HG03025 (cell line): ENCODE measurements at regions not wholly inside any gene's neighbourhood (a gene's known extent, or its start where the extent isn't known, plus 50 kb on each side); places are given as distances from the start of the nearest gene placed in this dataset.

Experiments used
- ATAC-seq: cut with Tn5 transposase; IDR thresholded peaks from one replicate; pipeline ENCODE4 v1.9.1; 2021; ENCODE audit warnings: mild to moderate bottlenecking, moderate library complexity; ENCODE audit not compliant: unreplicated experiment, low FRiP score

DNA sequence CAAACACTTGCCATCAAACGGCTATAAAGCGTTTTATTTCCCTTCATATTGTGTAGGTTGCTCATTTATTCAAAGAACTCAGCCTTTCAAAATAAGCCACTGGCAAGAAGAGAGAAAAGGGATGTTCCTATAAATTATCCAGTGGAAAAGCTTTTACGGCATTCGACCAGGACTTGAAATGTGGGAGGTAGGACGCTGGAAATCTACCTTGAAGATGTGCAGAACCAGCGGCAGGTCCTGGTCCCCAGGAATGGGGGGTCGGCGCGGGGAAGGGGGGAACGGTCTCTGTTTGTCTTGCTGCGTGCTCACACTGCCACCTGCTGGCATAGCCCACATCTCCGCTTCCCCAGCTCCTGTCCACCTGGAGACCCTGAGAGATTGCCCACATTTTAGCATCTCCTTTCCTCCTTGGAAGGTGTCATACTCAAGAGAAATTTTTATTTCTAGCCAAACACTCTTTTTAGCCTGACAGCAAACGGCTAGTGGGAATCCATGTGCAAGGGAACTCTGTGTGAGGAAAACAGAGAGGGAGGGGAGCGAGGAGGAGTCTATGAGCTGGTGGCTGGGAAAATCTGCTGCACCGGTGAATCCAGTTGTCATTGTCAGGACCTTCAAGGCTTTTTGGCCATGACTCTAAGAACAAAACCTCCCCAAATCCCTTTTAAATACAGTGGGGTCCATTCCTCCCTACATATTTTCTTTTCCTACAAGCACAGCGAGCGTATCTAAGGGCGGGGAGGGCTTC, 349.0 kb upstream of the PKDCC start:
- ATAC-seq: no peak

DNA sequence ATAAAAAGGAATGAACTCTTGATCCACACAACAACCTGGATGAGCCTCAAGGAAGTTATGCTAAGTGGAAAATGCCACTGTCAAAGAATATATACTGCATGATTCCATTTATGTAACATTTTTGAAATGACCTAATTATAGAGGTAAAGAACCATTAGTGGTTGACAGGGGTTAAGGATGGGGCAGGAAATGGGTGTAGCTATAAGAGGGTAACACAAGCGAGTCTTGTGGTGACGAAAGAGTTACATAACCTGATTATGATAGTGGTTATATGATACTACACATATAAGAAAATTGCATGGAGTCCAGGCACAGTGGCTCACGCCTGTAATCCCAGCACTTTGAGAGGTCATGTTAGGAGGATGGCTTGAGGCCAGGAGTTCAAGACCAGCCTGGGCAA, 346.6 kb upstream of the PKDCC start:
- no peak for ATAC-seq

DNA sequence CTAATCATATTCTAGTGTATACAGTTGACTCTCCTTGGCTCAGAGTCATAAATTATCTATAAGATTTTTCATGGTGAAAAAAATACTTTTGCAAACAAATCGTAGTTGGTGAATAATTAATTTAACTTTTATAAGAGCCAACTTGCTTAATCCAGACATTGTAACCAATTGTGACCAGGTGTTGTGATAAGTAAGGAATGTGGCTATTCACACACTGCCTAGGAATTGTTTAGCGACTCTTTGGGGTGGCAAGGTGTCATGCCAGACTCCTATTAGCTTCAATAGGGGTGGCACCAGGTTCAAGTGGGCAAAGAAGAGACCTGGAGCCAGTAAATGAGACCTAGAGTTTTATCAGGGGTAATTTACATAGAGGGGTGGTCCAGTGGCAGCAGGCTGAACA, 344.7 kb upstream of the PKDCC start:
- ATAC-seq: no peak

DNA sequence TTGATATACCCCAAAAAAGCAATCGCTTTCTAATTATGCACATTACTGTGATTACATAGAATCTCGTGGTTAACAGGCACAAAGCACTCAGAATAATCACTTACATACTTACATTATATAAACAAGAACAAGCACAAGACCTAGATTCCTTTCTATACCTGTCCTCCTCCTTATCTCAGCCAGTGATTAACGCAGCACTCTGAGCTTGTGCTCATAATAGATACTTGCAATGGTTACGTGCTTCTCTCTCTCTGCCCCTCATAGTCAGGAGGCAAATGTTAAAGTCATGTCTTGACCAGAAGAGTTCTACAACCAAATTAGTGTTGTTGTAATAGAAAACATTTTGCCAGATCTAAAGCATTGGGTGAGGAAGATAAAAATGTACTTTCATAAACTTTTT, 342.2 kb upstream of the PKDCC start:
- no peak for ATAC-seq

DNA sequence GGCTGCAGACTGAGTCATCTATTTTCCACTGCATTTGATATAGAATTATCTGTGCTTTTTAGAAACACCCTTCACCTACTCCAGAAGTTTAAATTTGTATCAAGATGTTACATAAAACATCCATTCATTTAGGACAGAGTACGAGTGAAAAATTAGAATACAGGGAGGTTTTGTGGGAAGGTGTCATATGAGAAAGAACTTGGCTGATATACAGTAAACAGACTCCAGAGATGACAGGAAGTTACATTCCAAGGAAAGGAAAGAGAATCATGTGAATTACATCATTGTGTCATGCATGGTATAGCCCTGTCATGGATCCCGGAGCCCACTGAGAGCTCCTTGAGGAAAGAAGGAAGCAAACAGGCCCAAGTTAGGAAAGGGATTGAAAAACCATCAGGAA, 341.5 kb upstream of the PKDCC start:
- ATAC-seq: no peak

DNA sequence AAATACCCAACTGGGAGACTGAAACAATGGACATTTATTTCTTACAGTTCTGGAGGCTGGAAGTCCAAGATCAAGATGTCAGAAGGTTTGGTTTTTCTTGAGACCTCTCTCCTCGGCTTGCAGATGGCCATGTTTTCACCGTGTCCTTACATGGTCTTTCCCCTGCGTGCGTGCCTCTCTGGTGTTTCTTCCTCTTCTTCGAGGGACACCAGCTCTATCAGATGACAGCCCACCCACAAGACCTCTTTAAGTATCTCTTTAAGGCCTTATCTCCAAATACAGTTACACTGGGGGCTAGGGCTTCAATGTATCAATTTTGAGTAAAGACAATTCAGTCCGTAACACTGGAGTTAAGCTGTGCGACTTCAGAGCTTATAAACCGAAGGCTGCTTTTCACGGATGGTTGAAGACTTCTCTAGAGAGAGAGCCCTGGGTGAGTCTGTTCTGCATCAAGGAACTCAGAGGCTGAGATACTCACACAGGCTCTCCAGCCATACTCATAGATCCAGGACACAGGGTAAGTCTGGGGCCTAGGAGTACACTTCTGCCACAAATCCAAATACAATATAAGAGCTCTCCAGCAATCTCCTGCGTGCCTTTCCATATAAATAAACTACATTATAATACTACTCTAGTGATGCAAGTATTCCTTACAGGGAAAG, 339.9 kb upstream of the PKDCC start:
- no peak for ATAC-seq

DNA sequence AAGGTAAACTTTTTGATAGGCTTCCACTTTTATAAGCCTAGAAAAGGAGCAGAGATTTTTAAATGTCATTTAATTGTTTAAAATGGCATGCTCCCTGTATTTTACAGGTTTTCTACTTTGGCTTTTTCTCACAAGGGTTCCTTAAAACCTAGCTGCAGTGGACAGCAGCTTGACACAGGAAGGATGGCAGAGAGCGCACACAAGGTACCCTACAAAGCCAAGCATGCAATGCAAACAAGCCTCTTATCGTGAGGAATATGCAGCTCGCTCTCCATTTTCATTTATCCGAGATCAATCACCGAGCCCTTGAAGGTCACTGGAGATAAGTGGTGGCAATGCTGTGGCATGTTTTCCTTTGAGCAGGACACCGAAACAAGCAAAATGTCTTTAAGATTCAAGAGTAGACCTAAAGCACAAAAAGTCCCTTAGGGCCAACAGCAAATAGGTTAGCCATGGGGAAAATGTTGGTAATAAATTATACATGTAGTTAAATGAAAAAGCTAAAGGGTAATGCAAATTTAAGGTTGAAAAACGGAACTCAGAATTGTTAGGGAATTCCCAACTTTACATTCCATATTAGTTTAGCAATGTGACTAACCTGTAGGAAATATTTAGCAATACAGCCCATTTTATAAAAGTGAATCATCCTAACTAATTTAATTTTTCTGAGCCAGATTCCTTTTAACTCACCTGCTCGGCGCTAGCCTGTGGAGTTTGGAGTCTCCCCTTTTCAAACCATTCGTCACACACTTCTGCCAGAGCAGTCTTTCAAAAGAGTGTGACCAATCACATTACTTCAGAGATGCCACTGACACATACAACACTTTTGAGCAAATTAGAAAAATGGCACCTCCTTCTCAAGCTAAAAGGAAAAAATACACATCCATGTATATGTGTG, 337.9 kb upstream of the PKDCC start:
- ATAC-seq: no peak

DNA sequence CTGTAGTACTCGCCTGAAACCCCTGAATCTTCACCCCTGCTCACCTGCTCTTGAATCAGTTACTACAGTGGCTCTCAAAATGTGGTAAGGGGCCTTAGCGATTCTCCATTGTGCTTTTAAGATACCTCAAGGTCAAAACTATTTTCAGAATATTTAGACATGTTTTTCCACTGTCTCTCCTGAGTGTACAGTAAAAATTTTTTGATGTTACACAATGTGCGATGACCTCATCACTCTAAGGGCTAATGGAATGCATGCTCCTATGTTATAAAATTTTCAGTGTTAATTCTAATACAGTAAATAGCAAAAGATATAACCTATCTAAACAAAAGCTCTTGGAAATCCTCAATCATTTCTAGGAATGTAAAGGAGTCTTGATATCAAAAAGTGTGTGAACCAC, 336.9 kb upstream of the PKDCC start:
- ATAC-seq: no peak

DNA sequence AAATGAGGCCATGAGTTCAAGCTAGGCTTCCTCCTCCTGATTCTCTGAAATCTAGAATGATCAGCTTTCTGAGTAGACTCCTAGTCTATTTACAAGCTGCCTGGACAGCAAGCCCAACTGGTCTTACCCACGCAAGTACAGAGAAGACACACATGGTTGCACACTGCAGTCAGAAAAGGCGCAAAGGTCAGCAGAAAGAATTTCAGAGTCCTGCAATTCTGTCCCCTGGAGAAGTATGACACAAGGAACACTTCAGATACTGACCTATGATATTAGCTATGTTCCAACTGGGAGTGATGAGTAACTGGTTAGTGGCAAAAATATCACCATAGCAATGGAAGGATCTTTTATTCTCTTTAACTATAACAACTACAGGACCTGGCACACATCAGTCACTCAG, 336.1 kb upstream of the PKDCC start:
- ATAC-seq: no peak

DNA sequence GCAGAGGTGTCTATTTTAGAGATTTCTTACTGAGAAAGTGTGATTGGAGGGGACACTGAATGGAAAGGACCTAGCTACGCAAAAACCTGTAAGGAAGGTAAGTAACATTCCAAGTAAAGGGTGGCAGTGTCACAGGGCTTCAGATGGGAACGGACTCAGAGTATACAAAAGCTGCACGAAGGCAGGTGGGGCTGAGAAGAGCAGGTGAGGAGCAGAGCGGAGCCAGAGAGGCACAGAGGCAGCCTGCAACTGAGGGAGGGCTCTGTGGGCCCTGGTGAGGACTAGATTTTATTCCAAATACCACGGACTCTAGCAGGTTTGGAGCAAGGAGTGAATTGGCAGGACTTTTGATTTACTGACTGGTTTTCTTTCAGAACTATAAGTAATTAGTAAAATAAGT, 331.3 kb upstream of the PKDCC start:
- no peak for ATAC-seq

DNA sequence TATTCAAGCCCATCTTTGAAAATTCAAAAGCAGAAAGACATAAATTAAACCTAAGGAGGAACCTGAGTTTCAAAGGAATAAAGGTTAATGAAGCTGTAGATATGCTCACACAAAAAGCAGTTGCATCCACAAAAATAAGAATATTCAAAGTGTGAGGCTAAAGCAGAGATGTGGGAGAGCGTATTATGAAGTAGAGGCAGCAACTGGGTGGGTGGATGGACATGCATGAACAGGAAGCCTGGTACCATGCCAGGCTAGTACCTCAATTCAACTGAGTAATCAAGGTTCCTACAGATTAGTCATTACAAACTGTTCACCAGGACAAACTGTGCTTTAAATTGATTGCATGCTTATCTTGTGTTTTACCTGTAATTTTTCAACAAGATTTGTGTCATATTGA, 330.0 kb upstream of the PKDCC start:
- ATAC-seq: no peak

DNA sequence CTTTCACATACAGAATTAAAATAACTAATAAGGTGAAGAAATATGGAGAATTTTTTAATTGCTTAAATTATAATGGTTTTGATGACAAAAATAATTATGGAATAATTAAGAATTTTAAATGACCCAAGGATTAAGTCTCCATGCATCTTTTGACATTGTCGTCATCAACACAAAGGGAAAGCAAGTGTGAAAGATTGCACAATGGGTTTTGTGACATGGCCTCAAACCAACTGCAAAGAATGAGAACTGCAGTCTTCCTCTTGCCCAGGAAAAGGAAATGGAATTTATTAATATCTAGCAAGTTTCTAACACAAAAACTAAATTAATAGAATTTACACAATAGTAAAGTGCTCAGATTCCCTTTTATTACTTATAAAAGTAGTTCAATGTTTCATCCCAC, 329.1 kb upstream of the PKDCC start:
- no peak for ATAC-seq

DNA sequence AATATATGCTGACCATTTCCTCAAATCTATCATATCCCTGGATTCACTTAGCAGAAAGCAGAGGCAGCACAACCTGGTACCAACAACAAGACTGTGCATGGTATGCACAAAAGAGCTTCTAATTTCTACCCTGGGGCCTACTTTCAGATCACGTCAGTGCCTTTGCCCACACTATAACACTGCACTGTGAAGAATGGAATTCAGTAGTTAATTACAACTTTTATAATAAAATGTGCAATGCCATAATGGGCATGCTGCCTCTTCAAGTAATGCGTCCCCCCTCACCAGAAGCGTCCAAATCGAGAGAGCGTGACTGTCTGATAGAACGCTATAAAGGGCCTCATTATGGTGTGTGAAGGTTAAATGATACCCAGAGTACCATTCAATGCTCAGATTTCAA, 328.1 kb upstream of the PKDCC start:
- no peak for ATAC-seq

DNA sequence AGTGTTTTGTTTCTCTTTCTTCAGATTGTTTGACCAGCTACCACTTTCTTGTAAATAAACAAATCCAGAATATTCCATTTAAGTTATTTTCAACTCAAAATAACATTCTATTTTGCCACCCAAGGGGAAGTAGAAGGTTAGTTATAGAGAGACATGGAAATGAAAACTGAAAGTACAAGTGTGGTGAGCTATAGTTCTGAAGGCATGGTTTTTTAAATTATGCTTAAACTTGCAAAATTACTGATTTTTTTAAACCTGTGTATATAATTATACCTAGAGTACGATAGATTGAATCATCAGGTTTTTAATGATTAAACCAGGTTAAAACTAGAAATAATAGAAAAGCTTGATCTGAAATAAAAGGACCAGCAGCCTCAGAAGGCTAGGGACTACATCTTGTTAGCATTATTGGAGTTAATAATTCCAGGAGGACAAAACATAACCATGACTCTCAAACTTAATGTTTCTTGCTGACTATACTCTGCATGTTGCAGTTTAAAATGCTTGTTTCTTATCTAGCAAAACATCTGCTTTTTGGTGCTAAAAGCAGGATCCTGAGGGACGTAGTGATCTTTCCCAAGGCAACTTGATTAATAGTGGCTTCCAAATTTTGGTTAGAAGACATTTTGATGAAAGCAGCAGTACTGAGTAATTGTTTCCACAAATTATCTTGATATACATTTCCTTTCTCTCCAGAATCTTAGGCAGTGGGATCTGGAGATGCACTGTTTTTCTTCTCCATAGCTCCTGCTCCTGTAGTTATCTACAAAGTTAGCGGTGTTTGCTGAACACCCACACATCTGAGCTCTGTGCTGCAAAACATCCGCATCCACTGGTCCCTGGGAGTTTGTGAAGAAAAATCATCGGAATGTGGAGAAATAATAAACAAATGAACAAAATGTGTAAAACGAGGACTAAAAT, 327.2 kb upstream of the PKDCC start:
- peak; percentile 55 for ATAC-seq

DNA sequence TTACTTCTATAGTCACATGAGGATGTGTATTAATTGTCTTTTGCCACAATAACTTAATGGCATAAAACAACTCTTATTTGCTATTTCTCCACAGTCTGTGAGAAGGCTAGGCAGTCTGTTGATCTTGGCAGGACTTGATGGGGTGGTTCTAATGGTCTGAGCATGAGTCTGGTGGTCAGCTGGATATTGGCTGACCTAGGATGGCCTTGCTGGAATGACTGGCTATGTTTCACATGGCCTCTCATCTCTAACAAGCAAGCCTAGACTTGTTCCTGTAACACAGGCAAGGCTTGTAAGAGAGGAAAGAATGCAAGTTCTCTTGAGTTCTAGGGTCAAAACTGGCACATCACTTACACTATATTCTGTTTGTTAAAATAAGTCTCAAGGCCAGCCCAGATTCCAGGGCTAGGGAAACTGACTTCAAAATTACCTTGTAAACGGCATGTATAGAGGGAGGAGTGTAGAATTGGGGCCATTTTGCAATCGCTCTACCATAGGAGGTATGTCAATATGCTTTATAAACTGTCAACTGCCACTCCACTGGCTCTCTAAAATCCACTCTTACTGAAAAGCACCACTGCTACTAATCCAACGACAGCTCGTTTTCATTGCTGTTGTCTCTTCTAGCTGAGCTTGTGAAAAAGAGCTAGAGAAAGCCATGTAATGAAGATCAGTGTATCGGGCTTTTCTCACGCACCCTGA, 325.0 kb upstream of the PKDCC start:
- ATAC-seq: no peak

DNA sequence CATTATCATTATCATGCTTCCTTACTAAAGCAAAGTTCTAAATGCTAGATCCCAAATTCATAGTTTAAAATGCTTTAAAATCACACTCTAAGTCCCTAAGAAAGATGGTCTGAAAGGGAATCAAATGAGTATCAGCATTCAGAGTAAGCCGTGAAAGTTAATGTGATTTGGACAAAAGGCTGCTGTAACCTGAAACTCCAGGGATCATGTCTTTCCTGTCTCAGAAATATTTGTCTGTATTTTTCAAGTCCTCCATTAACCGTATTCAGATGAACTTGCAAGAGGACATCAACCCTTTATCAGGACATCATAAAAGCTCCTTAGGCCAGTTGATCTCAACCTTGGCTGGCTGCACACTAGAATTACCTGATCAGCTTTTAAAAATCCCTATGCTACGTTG, 324.3 kb upstream of the PKDCC start:
- ATAC-seq: no peak

DNA sequence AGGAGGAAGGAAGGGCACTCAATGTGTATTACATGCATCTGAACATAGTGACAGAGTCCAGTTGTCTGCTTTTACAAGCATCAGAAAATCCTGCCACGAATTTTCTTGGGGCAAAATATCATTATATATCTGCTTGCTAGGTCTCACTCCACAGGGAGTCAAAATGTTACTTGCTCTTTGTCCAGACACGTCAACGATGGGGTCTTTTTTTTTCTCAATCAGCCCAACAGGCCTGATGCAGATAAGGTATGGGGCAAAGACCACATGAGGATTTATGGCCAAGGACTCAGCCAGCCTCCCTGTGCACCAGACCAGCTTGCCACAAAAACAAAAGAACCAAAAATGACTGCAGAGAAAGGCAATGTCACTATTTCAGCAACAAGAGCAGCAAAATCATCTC, 323.4 kb upstream of the PKDCC start:
- ATAC-seq: no peak

DNA sequence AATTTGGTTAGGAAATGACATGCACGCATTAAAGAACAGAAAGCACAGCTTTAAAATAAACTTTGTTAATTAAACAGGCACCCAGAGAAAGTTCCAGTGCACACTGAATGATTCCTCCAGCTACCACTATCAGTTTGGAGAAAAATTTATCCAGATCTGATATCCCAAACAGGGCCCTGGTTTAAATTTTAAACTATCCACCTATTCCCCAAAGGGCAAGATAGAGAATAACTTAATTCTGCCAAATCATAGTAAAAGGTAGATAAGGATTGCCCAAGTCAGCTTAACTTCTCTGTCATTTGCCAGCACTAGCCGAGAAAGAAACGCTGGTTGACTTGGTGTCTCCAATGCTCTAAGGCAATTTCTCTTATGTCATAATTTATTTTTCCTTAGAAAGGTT, 321.9 kb upstream of the PKDCC start:
- ATAC-seq: no peak

DNA sequence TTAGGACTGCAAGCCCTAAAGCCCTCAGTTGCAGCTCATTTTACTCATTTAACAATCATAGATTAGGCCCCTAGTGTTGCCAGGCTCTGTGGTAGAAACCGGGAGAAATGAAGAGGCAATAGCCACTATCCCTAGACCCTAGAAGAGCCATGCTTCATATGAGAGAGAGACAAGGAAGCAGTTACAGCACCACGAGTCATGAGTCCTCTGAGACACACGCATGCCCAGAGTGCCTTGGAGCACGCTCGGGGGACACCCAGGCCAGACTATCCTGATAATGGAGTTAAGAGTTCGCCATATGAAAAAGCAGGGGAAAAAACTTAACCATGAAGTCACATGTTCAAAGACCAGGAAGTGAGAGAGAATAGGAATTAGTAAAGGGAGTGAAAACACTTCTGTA, 321.5 kb upstream of the PKDCC start:
- no peak for ATAC-seq

DNA sequence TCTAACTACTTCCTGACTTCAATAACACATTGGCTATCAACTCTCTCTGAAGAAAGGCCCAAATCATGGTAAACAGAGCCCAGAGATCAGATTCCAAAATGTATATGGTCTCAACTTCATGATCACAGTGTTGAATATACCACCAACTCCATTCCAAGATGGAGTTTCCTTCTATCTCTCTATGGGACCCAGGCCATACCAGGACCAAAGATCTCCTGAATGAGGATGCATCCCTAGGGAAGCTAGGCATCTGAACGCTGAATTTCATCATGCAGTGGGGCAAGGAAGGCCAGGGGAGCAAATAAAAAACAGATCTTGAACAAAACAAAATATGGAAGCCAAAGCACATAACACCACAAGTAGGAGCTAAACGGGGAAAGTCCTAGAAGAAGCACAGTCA, 320.7 kb upstream of the PKDCC start:
- no peak for ATAC-seq
